HEK293T (cell line): ENCODE measurements at regions not wholly inside any gene's neighbourhood (a gene's known extent, or its start where the extent isn't known, plus 50 kb on each side); places are given as distances from the start of the nearest gene placed in this dataset.
"Not testable (repeated sequence)": the region's sequence is repeated elsewhere in the genome, so short reads cannot be mapped to it uniquely, and the experiment has no call there.

Source experiments
- CTCF ChIA-PET: fragments of 350-600 bp; formaldehyde crosslinking; extraction: SDS; loops from one replicate; lab custom pipeline; 2021; ENCODE audit warnings: antibody characterized with exemption, inconsistent platforms; lab: Yijun Ruan, JAX
- POLR2A ChIA-PET: fragments of 350-600 bp; formaldehyde crosslinking; extraction: SDS; loops from one replicate; lab custom pipeline; 2020; ENCODE audit warnings: antibody characterized with exemption, inconsistent platforms; lab: Yijun Ruan, JAX
- DNase-seq: peaks from one replicate; pipeline ENCODE4 v3.0.0; 2012; ENCODE audit warnings: mixed read lengths; ENCODE audit errors: extremely low spot score
- ARNT ChIP-seq: fragments of 450-650 bp; IDR thresholded peaks from 2 replicates; pipeline ENCODE4 v1.6.1; 2017; ENCODE audit warnings: mild to moderate bottlenecking
- BHLHE40 ChIP-seq: fragments of 450-650 bp; IDR thresholded peaks from 2 replicates; pipeline ENCODE4 v1.6.1; 2016; ENCODE audit warnings: mild to moderate bottlenecking, moderate library complexity, borderline replicate concordance
- CTBP1 ChIP-seq: fragments of 450-650 bp; IDR thresholded peaks from 2 replicates; pipeline ENCODE4 v1.6.1; 2016; ENCODE audit warnings: borderline replicate concordance
- ELF4 ChIP-seq: fragments of 450-650 bp; IDR thresholded peaks from 2 replicates; pipeline ENCODE4 v1.6.1; 2017; ENCODE audit warnings: antibody characterized with exemption
- FOXA1 ChIP-seq: fragments of 450-650 bp; IDR thresholded peaks from 2 replicates; pipeline ENCODE4 v1.6.1; 2016; ENCODE audit warnings: mild to moderate bottlenecking
- FOXK2 ChIP-seq: fragments of 450-650 bp; IDR thresholded peaks from 2 replicates; pipeline ENCODE4 v1.6.1; 2016; ENCODE audit warnings: mild to moderate bottlenecking
- FOXM1 ChIP-seq: fragments of 450-650 bp; IDR thresholded peaks from 2 replicates; pipeline ENCODE4 v1.6.1; 2017; ENCODE audit warnings: mild to moderate bottlenecking, borderline replicate concordance
- HDGF ChIP-seq: fragments of 450-650 bp; IDR thresholded peaks from 2 replicates; pipeline ENCODE4 v1.6.1; 2017; ENCODE audit warnings: antibody characterized with exemption, borderline replicate concordance
- L3MBTL2 ChIP-seq: fragments of 450-650 bp; conservative IDR thresholded peaks from 2 replicates; pipeline ENCODE4 v1.6.1; 2016; ENCODE audit warnings: mild to moderate bottlenecking
- LEF1 ChIP-seq: fragments of 450-650 bp; IDR thresholded peaks from 2 replicates; pipeline ENCODE4 v1.6.1; 2017; ENCODE audit warnings: mild to moderate bottlenecking, borderline replicate concordance
- NFRKB ChIP-seq: fragments of 450-650 bp; IDR thresholded peaks from 2 replicates; pipeline ENCODE4 v1.6.1; 2016; ENCODE audit warnings: mild to moderate bottlenecking, moderate library complexity
- PKNOX1 ChIP-seq: fragments of 450-650 bp; IDR thresholded peaks from 2 replicates; pipeline ENCODE4 v1.6.1; 2016
- SP1 ChIP-seq: fragments of 450-650 bp; IDR thresholded peaks from 2 replicates; pipeline ENCODE4 v1.6.1; 2017
- SUZ12 ChIP-seq: fragments of 450-650 bp; IDR thresholded peaks from 2 replicates; pipeline ENCODE4 v1.6.1; 2016; ENCODE audit warnings: mild to moderate bottlenecking
- TARDBP ChIP-seq: fragments of 450-650 bp; IDR thresholded peaks from 2 replicates; pipeline ENCODE4 v1.6.1; 2016
- ZNF384 ChIP-seq: fragments of 450-650 bp; IDR thresholded peaks from 2 replicates; pipeline ENCODE4 v1.6.1; 2016

GRCh38 chr16:22694887-22695382 lies 119.0 kb upstream of the HS3ST2 start:
- CTCF ChIA-PET: no interaction called here
- DNase-seq: no peak
- POLR2A ChIA-PET: no interaction called here
- TF ChIP-seq CTBP1 (no peak), FOXA1 (no peak), FOXK2 (no peak), L3MBTL2 (no peak), HDGF (no peak), PKNOX1 (no peak), FOXM1 (no peak), SP1 (no peak), LEF1 (no peak), TARDBP (no peak), ZNF384 (no peak)

GRCh38 chr16:22695773-22696172 lies 118.2 kb upstream of the HS3ST2 start:
- DNase-seq, POLR2A ChIA-PET, CTCF ChIA-PET: not testable (repeated sequence)

DNA sequence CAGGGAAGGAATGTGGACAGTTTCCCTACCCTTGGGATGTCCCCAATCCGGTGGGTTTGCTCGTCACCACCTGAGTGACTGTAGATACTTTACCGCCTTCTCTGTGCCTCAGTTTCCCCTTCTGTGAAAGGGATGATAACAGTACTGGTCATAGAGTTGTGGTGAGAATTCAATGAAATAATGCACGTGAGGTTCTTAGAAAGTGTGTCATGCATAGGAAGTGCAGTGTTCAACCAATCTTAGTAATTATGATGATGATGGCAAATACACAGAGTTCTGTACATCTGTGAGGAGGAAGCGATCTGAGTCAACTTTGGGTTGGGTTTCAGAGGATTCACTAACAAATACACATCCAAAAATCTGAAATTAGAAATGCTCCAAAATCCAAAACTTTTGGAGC lies 114.6 kb upstream of the HS3ST2 start:
- no peak for DNase-seq
- POLR2A ChIA-PET: no interaction called here
- CTCF ChIA-PET: interaction anchor here (0.6 kb wide), 1 partner anchor 9 kb away, joined by 4 read pairs; no protein-coding TSS in a partner anchor
- TF ChIP-seq FOXK2 (no peak), FOXM1 (no peak), TARDBP (no peak), SUZ12 (no peak), PKNOX1 (no peak), ELF4 (no peak), HDGF (no peak), FOXA1 (no peak), NFRKB (no peak), ARNT (no peak), LEF1 (no peak), SP1 (no peak), CTBP1 (no peak)

- DNase-seq: no peak
- ChIA-PET POLR2A (no interaction called here), CTCF (no interaction called here)
- no peak for TF ChIP-seq HDGF
- no peak for TF ChIP-seq SP1
- no peak for TF ChIP-seq TARDBP
- no peak for TF ChIP-seq LEF1
- no peak for TF ChIP-seq CTBP1
- no peak for TF ChIP-seq SUZ12
- no peak for TF ChIP-seq NFRKB
These were observed 108.2 kb upstream of the HS3ST2 start for GRCh38 chr16:22705799-22706198.

- POLR2A ChIA-PET: no interaction called here
- TF ChIP-seq PKNOX1 (no peak), FOXK2 (no peak), BHLHE40 (no peak), L3MBTL2 (no peak), FOXA1 (no peak), FOXM1 (no peak), SUZ12 (no peak), TARDBP (no peak), NFRKB (no peak), ZNF384 (no peak), CTBP1 (no peak), LEF1 (no peak), HDGF (no peak), ARNT (no peak)
- CTCF ChIA-PET: no interaction called here
- no peak for DNase-seq
These were observed 103.6 kb upstream of the HS3ST2 start for GRCh38 chr16:22710326-22710725.

- CTCF ChIA-PET: no interaction called here
- TF ChIP-seq CTBP1 (no peak), HDGF (no peak), LEF1 (no peak), FOXK2 (no peak), TARDBP (no peak), L3MBTL2 (no peak), ZNF384 (no peak), PKNOX1 (no peak), ARNT (no peak), BHLHE40 (no peak), SUZ12 (no peak), FOXA1 (no peak), SP1 (no peak)
- no peak for DNase-seq
- POLR2A ChIA-PET: no interaction called here
These were observed 102.1 kb upstream of the HS3ST2 start for GRCh38 chr16:22711847-22712246.
